ENCODE measurements at regions not wholly inside any gene's neighbourhood (a gene's known extent, or its start where the extent isn't known, plus 50 kb on each side); places are given as distances from the start of the nearest gene placed in this dataset.

- no peak for DNase-seq (ENCODE audit: low spot score)
Observed at GRCh38 chr4:81773557-81773956, 301.9 kb upstream of the RASGEF1B start.

GRCh38 chr4:81771721-81772120, 300.0 kb upstream of the RASGEF1B start:
- DNase-seq (ENCODE audit: low spot score): no peak

- no peak for DNase-seq (ENCODE audit: low spot score)
Observed at GRCh38 chr4:81769244-81769643, 297.5 kb upstream of the RASGEF1B start.

GRCh38 chr4:81758574-81759264, 287.0 kb upstream of the RASGEF1B start:
- no peak for DNase-seq (ENCODE audit: low spot score)

GRCh38 chr4:81757691-81758090, 286.0 kb upstream of the RASGEF1B start:
- DNase-seq (ENCODE audit: low spot score): no peak

GRCh38 chr4:81756973-81757372, 285.3 kb upstream of the RASGEF1B start:
- DNase-seq (ENCODE audit: low spot score): no peak

GRCh38 chr4:81756042-81756441, 284.3 kb upstream of the RASGEF1B start:
- DNase-seq (ENCODE audit: low spot score): no peak

- DNase-seq (ENCODE audit: low spot score): no peak
Observed at GRCh38 chr4:81754169-81754568, 282.5 kb upstream of the RASGEF1B start.

- DNase-seq (ENCODE audit: low spot score): no peak
Observed at GRCh38 chr4:81751531-81752289, 280.0 kb upstream of the RASGEF1B start.

GRCh38 chr4:81747242-81747930, 275.7 kb upstream of the RASGEF1B start:
- DNase-seq (ENCODE audit: low spot score): no peak

- DNase-seq (ENCODE audit: low spot score): no peak
Observed at GRCh38 chr4:81746773-81747172, 275.1 kb upstream of the RASGEF1B start.

GRCh38 chr4:81746071-81746470, 274.4 kb upstream of the RASGEF1B start:
- no peak for DNase-seq (ENCODE audit: low spot score)

- no peak for DNase-seq (ENCODE audit: low spot score)
Observed at GRCh38 chr4:81745050-81745449, 273.3 kb upstream of the RASGEF1B start.

GRCh38 chr4:81743731-81744435, 272.2 kb upstream of the RASGEF1B start:
- DNase-seq (ENCODE audit: low spot score): no peak

- no peak for DNase-seq (ENCODE audit: low spot score)
Observed at GRCh38 chr4:81740487-81740886, 268.8 kb upstream of the RASGEF1B start.

- DNase-seq (ENCODE audit: low spot score): no peak
Observed at GRCh38 chr4:81738891-81739290, 267.2 kb upstream of the RASGEF1B start.

- no peak for DNase-seq (ENCODE audit: low spot score)
Observed at GRCh38 chr4:81737865-81738559, 266.3 kb upstream of the RASGEF1B start.

- DNase-seq (ENCODE audit: low spot score): no peak
Observed at GRCh38 chr4:81736324-81736723, 264.6 kb upstream of the RASGEF1B start.

GRCh38 chr4:81732980-81733379, 261.3 kb upstream of the RASGEF1B start:
- no peak for DNase-seq (ENCODE audit: low spot score)

GRCh38 chr4:81724925-81725329, 253.2 kb upstream of the RASGEF1B start:
- DNase-seq (ENCODE audit: low spot score): peak; percentile 22

- no peak for DNase-seq (ENCODE audit: low spot score)
Observed at GRCh38 chr4:81723927-81724587, 252.3 kb upstream of the RASGEF1B start.

All from CD4-positive, alpha-beta T cell treated with Interleukin-6 at 100 ng/mL for 8 hours (primary cell).